Mammary epithelial cell (primary cell): ENCODE measurements at regions not wholly inside any gene's neighbourhood (a gene's known extent, or its start where the extent isn't known, plus 50 kb on each side); places are given as distances from the start of the nearest gene placed in this dataset.

Source experiments
- EZH2 ChIP-seq: IDR thresholded peaks from 2 replicates; pipeline ENCODE4 v1.6.1; 2012; ENCODE audit warnings: low read length, inconsistent platforms, borderline replicate concordance
- TF ChIP-seq, protein P1 (sequence below), 2 donors: IDR thresholded peaks in 1 of 2; conservative IDR thresholded peaks in 1 of 2; 2 replicates each; pipeline ENCODE4 v1.5.1; 2011 to 2012; ENCODE audit warnings: inconsistent platforms in 2 of 2, low read length in 2 of 2, mild to moderate bottlenecking in 2 of 2, control low read depth in 1 of 2, low read depth in 1 of 2; ENCODE audit not compliant: insufficient read depth in 1 of 2; ENCODE audit errors: extremely low read depth in 1 of 2

DNA sequence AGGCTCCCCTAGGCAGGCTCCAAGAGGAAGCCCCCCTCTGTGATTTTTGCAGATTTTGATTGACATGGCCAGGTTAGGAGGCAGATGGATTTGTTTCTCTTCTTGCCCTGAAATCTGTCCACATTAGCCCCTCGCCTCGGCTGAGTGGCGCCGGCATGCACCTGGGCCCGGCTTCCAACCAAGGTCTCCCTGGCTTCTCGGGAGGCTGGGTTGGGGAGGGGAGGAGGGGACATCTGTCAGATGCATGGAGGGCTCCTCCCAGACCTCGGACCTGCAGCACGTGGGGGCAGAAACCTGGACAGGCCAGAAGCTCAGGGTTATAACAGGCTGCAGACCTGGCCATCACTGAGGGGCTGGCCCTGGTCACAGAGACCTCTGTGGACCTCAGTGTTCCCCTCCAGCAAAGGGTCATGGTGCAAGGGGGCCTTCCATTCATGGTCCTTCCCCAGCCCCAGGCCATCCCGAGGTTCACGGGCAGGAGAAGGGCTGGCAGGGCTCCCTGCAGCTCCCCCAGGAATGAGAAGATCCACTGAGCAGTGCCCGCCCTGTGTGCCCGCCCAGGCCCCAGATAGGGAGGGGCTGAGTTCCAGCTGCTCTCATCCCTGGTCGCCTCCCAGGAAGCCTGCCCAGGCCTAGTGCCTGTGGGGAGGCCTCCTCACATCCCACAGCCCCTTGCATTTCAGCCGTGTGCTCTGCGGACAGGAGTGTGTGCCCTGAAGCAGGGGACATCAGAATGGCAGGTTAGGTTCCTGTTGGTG lies 747.8 kb downstream of the BRD1 start:
- TF ChIP-seq, protein P1, sequence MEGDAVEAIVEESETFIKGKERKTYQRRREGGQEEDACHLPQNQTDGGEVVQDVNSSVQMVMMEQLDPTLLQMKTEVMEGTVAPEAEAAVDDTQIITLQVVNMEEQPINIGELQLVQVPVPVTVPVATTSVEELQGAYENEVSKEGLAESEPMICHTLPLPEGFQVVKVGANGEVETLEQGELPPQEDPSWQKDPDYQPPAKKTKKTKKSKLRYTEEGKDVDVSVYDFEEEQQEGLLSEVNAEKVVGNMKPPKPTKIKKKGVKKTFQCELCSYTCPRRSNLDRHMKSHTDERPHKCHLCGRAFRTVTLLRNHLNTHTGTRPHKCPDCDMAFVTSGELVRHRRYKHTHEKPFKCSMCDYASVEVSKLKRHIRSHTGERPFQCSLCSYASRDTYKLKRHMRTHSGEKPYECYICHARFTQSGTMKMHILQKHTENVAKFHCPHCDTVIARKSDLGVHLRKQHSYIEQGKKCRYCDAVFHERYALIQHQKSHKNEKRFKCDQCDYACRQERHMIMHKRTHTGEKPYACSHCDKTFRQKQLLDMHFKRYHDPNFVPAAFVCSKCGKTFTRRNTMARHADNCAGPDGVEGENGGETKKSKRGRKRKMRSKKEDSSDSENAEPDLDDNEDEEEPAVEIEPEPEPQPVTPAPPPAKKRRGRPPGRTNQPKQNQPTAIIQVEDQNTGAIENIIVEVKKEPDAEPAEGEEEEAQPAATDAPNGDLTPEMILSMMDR (conservative IDR thresholded peaks at IDR 0.05 in 1 of 2, IDR thresholded peaks at IDR 0.05 in 1 of 2; ENCODE audit: extremely low read depth in 1 of 2, insufficient read depth in 1 of 2, low read depth in 1 of 2, low read length in 2 of 2), result no peak
- no peak for TF ChIP-seq EZH2
